ENCODE measurements at regions not wholly inside any gene's neighbourhood (a gene's known extent, or its start where the extent isn't known, plus 50 kb on each side); places are given as distances from the start of the nearest gene placed in this dataset.

DNA sequence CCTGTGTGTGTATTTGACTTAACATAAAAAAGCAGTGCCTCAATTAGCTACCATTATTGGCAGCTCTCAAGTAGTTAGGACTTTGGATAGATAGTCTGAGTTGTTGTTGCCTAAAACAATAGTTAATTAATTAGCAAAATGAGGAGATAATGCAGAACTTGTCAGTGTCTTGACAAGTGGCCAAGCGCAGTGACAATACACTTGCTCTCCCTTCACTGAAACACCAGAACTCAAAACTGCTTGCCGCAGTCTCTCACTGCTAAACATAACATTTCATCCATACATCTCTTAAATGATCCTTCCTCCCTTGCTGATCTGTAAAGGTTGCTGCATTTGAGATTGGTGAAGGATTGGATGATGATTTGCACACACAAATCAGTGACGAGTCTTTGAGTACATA is 61.7 kb downstream of the ARHGAP35 start:
- TF ChIP-seq POLR2AphosphoS5 (IDR thresholded peaks at IDR 0.05; ENCODE audit: insufficient read depth, low read depth, low read length) (no peak), FOS (IDR thresholded peaks at IDR 0.05; ENCODE audit: borderline replicate concordance, insufficient read depth, low read length) (no peak), MYC (IDR thresholded peaks at IDR 0.05; ENCODE audit: low read depth, low read length) (no peak), CTCF (IDR thresholded peaks at IDR 0.05; ENCODE audit: extremely low read depth in 1 of 2, insufficient read depth in 1 of 2, low read depth in 1 of 2, low read length in 2 of 2) (no peak), EZH2 (IDR thresholded peaks at IDR 0.05; ENCODE audit: borderline replicate concordance, low read depth, low read length, severe bottlenecking) (no peak), JUN (IDR thresholded peaks at IDR 0.05; ENCODE audit: borderline replicate concordance, insufficient read depth, insufficient read length, low read depth) (no peak), GATA2 (IDR thresholded peaks at IDR 0.05; ENCODE audit: insufficient read depth, insufficient read length, low read depth, low read length) (no peak), POLR2A (IDR thresholded peaks at IDR 0.05; ENCODE audit: low read depth, low read length) (no peak)
- TF ChIP-seq, protein P1, sequence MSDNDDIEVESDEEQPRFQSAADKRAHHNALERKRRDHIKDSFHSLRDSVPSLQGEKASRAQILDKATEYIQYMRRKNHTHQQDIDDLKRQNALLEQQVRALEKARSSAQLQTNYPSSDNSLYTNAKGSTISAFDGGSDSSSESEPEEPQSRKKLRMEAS (IDR thresholded peaks at IDR 0.05; ENCODE audit: insufficient read depth, insufficient read length), result no peak
- Histone ChIP-seq H3K27ac (ENCODE audit: insufficient read depth, low read depth, low read length) (no peak overlapping the region), H3K9me3 (replicated peaks; ENCODE audit: control insufficient read depth, insufficient read depth, low read length) (no peaks in the 10 kb centered on the region), H3K9ac (replicated peaks; ENCODE audit: extremely low read depth, insufficient read depth, low read length) (no peak overlapping the region), H3K4me1 (ENCODE audit: control insufficient read depth, extremely low read depth, insufficient read depth, low read length) (peaks cover 20% of the 10 kb centered on the region), H3K27me3 (ENCODE audit: control insufficient read depth in 2 of 2, insufficient read depth in 2 of 2, low read length in 2 of 2) (no peaks in the 10 kb centered on the region), H3K4me2 (ENCODE audit: insufficient read depth, low read length) (no peak overlapping the region), H2AFZ (ENCODE audit: low read depth, low read length) (no peak overlapping the region), H3K9me1 (replicated peaks; ENCODE audit: control insufficient read depth, extremely low read depth, insufficient read depth, low read length) (no peaks in the 10 kb centered on the region), H3K4me3 (replicated peaks in 1 of 3; ENCODE audit: insufficient read depth in 1 of 3, low read depth in 1 of 3, low read length in 3 of 3) (no peak overlapping the region), H3K36me3 (ENCODE audit: control insufficient read depth in 2 of 2, extremely low read depth in 1 of 2, insufficient read depth in 2 of 2, low read length in 2 of 2) (peaks cover 7 to 12% of the 10 kb centered on the region in 2 experiments), H3K79me2 (ENCODE audit: control insufficient read depth, insufficient read depth, low read length) (peaks cover 52% of the 10 kb centered on the region), H4K20me1 (replicated peaks; ENCODE audit: control insufficient read depth, extremely low read depth, insufficient read depth, low read length) (no peaks in the 10 kb centered on the region)
- FAIRE-seq, result no peak
- no TSS peak for BruUV-seq (replicated peaks)
- no peak for DNase-seq (ENCODE audit: low read depth, low spot score)
- POLR2A ChIA-PET, result no interaction called here
- intact Hi-C loops (cut with micrococcal nuclease) (no loop called here), dilution Hi-C loops (cut with MboI; ENCODE audit: extremely low pct_ligation_motif_present, low sequenced_read_pairs) (no loop called here)
- CTCF ChIA-PET, result no interaction called here
